HG02759 (cell line): ENCODE measurements at regions not wholly inside any gene's neighbourhood (a gene's known extent, or its start where the extent isn't known, plus 50 kb on each side); places are given as distances from the start of the nearest gene placed in this dataset.

Experiments used
- ATAC-seq: cut with Tn5 transposase; IDR thresholded peaks from one replicate; pipeline ENCODE4 v1.9.1; 2021; ENCODE audit warnings: mild to moderate bottlenecking, moderate library complexity; ENCODE audit not compliant: unreplicated experiment

- ATAC-seq: no peak
These were observed 574.3 kb upstream of the GHITM start for GRCh38 chr10:83564889-83565588.

GRCh38 chr10:83572036-83572435 is 567.3 kb upstream of the GHITM start:
- no peak for ATAC-seq

- ATAC-seq: no peak
These were observed 564.5 kb upstream of the GHITM start for GRCh38 chr10:83574770-83575169.

GRCh38 chr10:83577421-83577820 is 561.9 kb upstream of the GHITM start:
- no peak for ATAC-seq

- no peak for ATAC-seq
These were observed 558.8 kb upstream of the GHITM start for GRCh38 chr10:83580373-83581012.

GRCh38 chr10:83582407-83583095 is 556.8 kb upstream of the GHITM start:
- ATAC-seq: no peak

GRCh38 chr10:83585686-83586085 is 553.6 kb upstream of the GHITM start:
- ATAC-seq: no peak

GRCh38 chr10:83592337-83592935 is 546.9 kb upstream of the GHITM start:
- ATAC-seq: no peak

- ATAC-seq: peak; percentile 85
These were observed 535.6 kb upstream of the GHITM start for GRCh38 chr10:83603708-83604107.

GRCh38 chr10:83605783-83606630 is 533.3 kb upstream of the GHITM start:
- ATAC-seq: no peak

GRCh38 chr10:83607959-83608745 is 531.2 kb upstream of the GHITM start:
- no peak for ATAC-seq

GRCh38 chr10:83612050-83612449 is 527.3 kb upstream of the GHITM start:
- ATAC-seq: no peak

- no peak for ATAC-seq
These were observed 526.6 kb upstream of the GHITM start for GRCh38 chr10:83612746-83613145.

- no peak for ATAC-seq
These were observed 522.1 kb upstream of the GHITM start for GRCh38 chr10:83617172-83617571.

GRCh38 chr10:83617692-83618545 is 521.4 kb upstream of the GHITM start:
- ATAC-seq: no peak

GRCh38 chr10:83625831-83626360 is 513.4 kb upstream of the GHITM start:
- ATAC-seq: no peak

- ATAC-seq: no peak
These were observed 506.6 kb upstream of the GHITM start for GRCh38 chr10:83632701-83633100.

GRCh38 chr10:83633547-83633946 is 505.8 kb upstream of the GHITM start:
- no peak for ATAC-seq

GRCh38 chr10:83636826-83637225 is 502.5 kb upstream of the GHITM start:
- no peak for ATAC-seq
